Panc1 (cell line): ENCODE measurements at regions not wholly inside any gene's neighbourhood (a gene's known extent, or its start where the extent isn't known, plus 50 kb on each side); places are given as distances from the start of the nearest gene placed in this dataset.

Experiments used
- ATAC-seq: fragments of 200-7000 bp; cut with Tn5 transposase; 2 replicates; pipeline ENCODE4 v1.9.1; 2020; ENCODE audit warnings: mild to moderate bottlenecking, moderate library complexity
- BruUV-seq: library from RNA; stranded (reverse); fragments of 400-500 nt; replicated peaks from 2 replicates; lab custom pipeline; 2021; lab: Mats Ljungman, UMichigan
- CTCF ChIA-PET: fragments of 300-600 bp; sonication (Branson Sonifier 250); formaldehyde crosslinking; loops from one replicate; lab custom pipeline; 2022; ENCODE audit warnings: antibody characterized with exemption; lab: Charles Lee
- POLR2A ChIA-PET: fragments of 300-600 bp; sonication (Branson Sonifier 250); formaldehyde crosslinking; loops from one replicate; lab custom pipeline; 2022; ENCODE audit warnings: antibody characterized with exemption; lab: Charles Lee
- DNase-seq: peaks from one replicate; pipeline ENCODE4 v3.0.0-alpha.2; 2010; ENCODE audit warnings: low read depth, low spot score
- H3K27ac ChIP-seq: 2 replicates; pipeline ENCODE4 v1.5.1; 2011; ENCODE audit warnings: mild to moderate bottlenecking, low read length, inconsistent platforms
- H3K27me3 ChIP-seq: fragments of 200-500 bp; sonication (Bioruptor generic); 2 replicates; pipeline ENCODE4 v1.6.0; 2014; ENCODE audit warnings: low read length, inconsistent platforms; ENCODE audit not compliant: control insufficient read depth, insufficient read depth
- H3K36me3 ChIP-seq: fragments of 200-500 bp; sonication (Bioruptor generic); 2 replicates; pipeline ENCODE4 v1.5.1; 2014; ENCODE audit warnings: inconsistent platforms, mild to moderate bottlenecking, low read length, moderate library complexity; ENCODE audit not compliant: control insufficient read depth, insufficient read depth
- H3K4me1 ChIP-seq: 2 replicates; pipeline ENCODE4 v1.5.1; 2011; ENCODE audit warnings: inconsistent platforms, mild to moderate bottlenecking, low read length, moderate library complexity; ENCODE audit not compliant: control insufficient read depth, insufficient read depth
- H3K4me3 ChIP-seq, 2 experiments: 2 replicates each; pipeline ENCODE4 v1.5.1; 2011 to 2012; ENCODE audit warnings: low read depth in 2 of 2, low read length in 2 of 2, mild to moderate bottlenecking in 2 of 2, inconsistent platforms in 1 of 2, moderate library complexity in 1 of 2
- H3K9me3 ChIP-seq: fragments of 200-500 bp; sonication (Bioruptor generic); 2 replicates; pipeline ENCODE4 v1.5.1; 2014; ENCODE audit warnings: low read depth, mild to moderate bottlenecking, inconsistent platforms, low read length, moderate library complexity; ENCODE audit not compliant: control insufficient read depth, insufficient read depth
- CTCF ChIP-seq: fragments of 450-650 bp; IDR thresholded peaks from 2 replicates; pipeline ENCODE4 v1.5.1; 2017; ENCODE audit warnings: mild to moderate bottlenecking
- POLR2AphosphoS5 ChIP-seq: IDR thresholded peaks from 2 replicates; pipeline ENCODE4 v1.6.1; 2012; ENCODE audit warnings: mild to moderate bottlenecking, low read depth, low read length, moderate library complexity
- REST ChIP-seq, 2 experiments: IDR thresholded peaks; 2 replicates each; pipeline ENCODE4 v1.6.1; 2011 to 2012; ENCODE audit warnings: low read depth in 2 of 2, control low read depth in 1 of 2, low read length in 1 of 2, mild to moderate bottlenecking in 1 of 2, moderate library complexity in 1 of 2; ENCODE audit not compliant: insufficient read depth in 1 of 2
- SIN3A ChIP-seq: IDR thresholded peaks from 2 replicates; pipeline ENCODE4 v1.6.1; 2012; ENCODE audit warnings: low read depth, mild to moderate bottlenecking, low read length, moderate library complexity, borderline replicate concordance; ENCODE audit not compliant: insufficient read depth
- TCF7L2 ChIP-seq: IDR thresholded peaks from 2 replicates; pipeline ENCODE4 v1.6.1; 2011; ENCODE audit warnings: mild to moderate bottlenecking, low read depth, low read length, inconsistent platforms
- in situ Hi-C: cut with HindIII; loops from 2 replicates; pipeline ENCODE4 v1.10.0; 2016; ENCODE audit warnings: low sequenced_read_pairs, low pct_unique_long_range_greater_than_20kb
- intact Hi-C: fragments of 100-400 bp; cut with micrococcal nuclease; formaldehyde crosslinking; loops from one replicate; pipeline ENCODE4 v1.10.0; 2022; ENCODE audit not compliant: unreplicated experiment

- in situ Hi-C loops, result no loop called here
- Histone ChIP-seq H3K4me3 (no peak overlapping the region), H3K4me1 (no peaks in the 10 kb centered on the region), H3K9me3 (no peaks in the 10 kb centered on the region), H3K27ac (no peak overlapping the region), H3K27me3 (no peaks in the 10 kb centered on the region; the same call in none of the 2 replicates), H3K36me3 (no peaks in the 10 kb centered on the region)
- intact Hi-C loops, result no loop called here
- ChIA-PET POLR2A (no interaction called here), CTCF (no interaction called here)
- no peak for TF ChIP-seq SIN3A
- no peak for TF ChIP-seq TCF7L2
- DNase-seq, result no peak
- no peak for ATAC-seq
- no TSS peak for BruUV-seq
These were observed 126.3 kb upstream of the PCSK2 start for GRCh38 chr20:17100506-17100905.

GRCh38 chr20:17107127-17107526 is 119.7 kb upstream of the PCSK2 start:
- TF ChIP-seq TCF7L2, result no peak
- no peak for TF ChIP-seq CTCF
- no peak for TF ChIP-seq SIN3A
- no peak for TF ChIP-seq REST (IDR thresholded peaks at IDR 0.05; ENCODE audit: insufficient read depth in 1 of 2, low read depth in 2 of 2, low read length in 1 of 2)
- TF ChIP-seq POLR2AphosphoS5, result no peak
- Histone ChIP-seq H3K9me3 (no peaks in the 10 kb centered on the region), H3K27me3 (no peaks in the 10 kb centered on the region; the same call in none of the 2 replicates), H3K27ac (no peak overlapping the region), H3K4me1 (no peaks in the 10 kb centered on the region), H3K4me3 (no peak overlapping the region), H3K36me3 (no peaks in the 10 kb centered on the region)
- ATAC-seq (no peak), DNase-seq (no peak)
- in situ Hi-C loops, result no loop called here
- intact Hi-C loops, result no loop called here
- ChIA-PET POLR2A (no interaction called here), CTCF (no interaction called here)
- no TSS peak for BruUV-seq

GRCh38 chr20:17108896-17109295 is 117.9 kb upstream of the PCSK2 start:
- H3K4me1 ChIP-seq, result no peaks in the 10 kb centered on the region
- TF ChIP-seq CTCF (no peak), POLR2AphosphoS5 (no peak), REST (IDR thresholded peaks at IDR 0.05; ENCODE audit: insufficient read depth in 1 of 2, low read depth in 2 of 2, low read length in 1 of 2) (no peak), TCF7L2 (no peak), SIN3A (no peak)
- in situ Hi-C loops, result no loop called here
- H3K27me3 ChIP-seq, result no peaks in the 10 kb centered on the region; the same call in 1 of the 2 replicates
- no peak overlapping the region for H3K4me3 ChIP-seq
- no TSS peak for BruUV-seq
- CTCF ChIA-PET, result no interaction called here
- POLR2A ChIA-PET, result no interaction called here
- ATAC-seq (no peak), DNase-seq (no peak)
- intact Hi-C loops, result no loop called here
- H3K27ac ChIP-seq, result no peak overlapping the region
- H3K36me3 ChIP-seq, result no peaks in the 10 kb centered on the region
- no peaks in the 10 kb centered on the region for H3K9me3 ChIP-seq
